Calu3 (cell line): ENCODE measurements at regions not wholly inside any gene's neighbourhood (a gene's known extent, or its start where the extent isn't known, plus 50 kb on each side); places are given as distances from the start of the nearest gene placed in this dataset.

Experiments
- BruUV-seq: library from RNA; stranded (reverse); fragments of 400-500 nt; replicated peaks from 2 replicates; lab custom pipeline; 2021; lab: Mats Ljungman, UMichigan
- CTCF ChIA-PET: fragments of 300-600 bp; sonication (Branson Sonifier 250); formaldehyde crosslinking; loops from one replicate; lab custom pipeline; 2022; ENCODE audit warnings: antibody characterized with exemption; lab: Charles Lee
- DNase-seq: peaks from one replicate; pipeline ENCODE4 v3.0.0; 2022
- H3K27ac Mint-ChIP-seq: one replicate; pipeline ENCODE4 v1.8.0; 2022; ENCODE audit warnings: mixed read lengths; ENCODE audit not compliant: unreplicated experiment
- H3K27me3 Mint-ChIP-seq: one replicate; pipeline ENCODE4 v1.8.0; 2022; ENCODE audit warnings: mixed read lengths; ENCODE audit not compliant: unreplicated experiment
- H3K36me3 Mint-ChIP-seq: one replicate; pipeline ENCODE4 v1.8.0; 2022; ENCODE audit warnings: mild to moderate bottlenecking, moderate library complexity, mixed read lengths; ENCODE audit not compliant: insufficient read depth, unreplicated experiment
- H3K4me1 Mint-ChIP-seq: one replicate; pipeline ENCODE4 v1.8.0; 2022; ENCODE audit warnings: mild to moderate bottlenecking, low read depth, mixed read lengths; ENCODE audit not compliant: unreplicated experiment
- H3K4me3 Mint-ChIP-seq: one replicate; pipeline ENCODE4 v1.8.0; 2022; ENCODE audit warnings: mild to moderate bottlenecking, low read depth, moderate library complexity, mixed read lengths; ENCODE audit not compliant: unreplicated experiment
- H3K9me3 Mint-ChIP-seq: one replicate; pipeline ENCODE4 v1.8.0; 2022; ENCODE audit warnings: low read depth, mixed read lengths; ENCODE audit not compliant: unreplicated experiment
- intact Hi-C: fragments of 100-400 bp; cut with micrococcal nuclease; formaldehyde crosslinking; loops from one replicate; pipeline ENCODE4 v1.10.0; 2022; ENCODE audit not compliant: unreplicated experiment
- TF ChIP-seq, protein P1 (sequence below): fragments of 200-600 bp; IDR thresholded peaks from one replicate; pipeline ENCODE4 v1.8.0; 2022; ENCODE audit warnings: antibody characterized with exemption; ENCODE audit not compliant: unreplicated experiment

DNA sequence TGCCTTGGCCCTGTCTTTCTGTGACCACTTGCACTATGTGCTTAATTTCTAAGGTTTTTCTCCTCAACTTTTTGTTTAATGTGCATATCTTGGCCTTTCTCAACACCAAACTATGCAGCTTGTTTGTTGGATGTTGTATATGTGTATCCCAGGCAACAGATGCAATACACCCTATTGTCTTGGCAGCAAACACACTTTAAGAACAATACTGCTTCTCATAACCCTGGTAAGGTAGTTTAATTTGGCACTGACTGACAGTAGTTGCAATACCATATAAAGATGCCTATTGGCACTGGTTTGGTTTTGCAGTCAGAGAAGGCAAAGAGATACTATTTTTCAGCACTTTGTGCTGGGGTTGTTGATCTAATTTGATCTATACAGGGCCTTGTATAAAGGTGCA is 360.7 kb upstream of the CWC22 start:
- Mint-ChIP-seq H3K4me1 (peaks cover 41% of the 10 kb centered on the region), H3K27me3 (no peaks in the 10 kb centered on the region), H3K36me3 (peaks cover 6% of the 10 kb centered on the region), H3K27ac (peak overlapping the region; percentile 85), H3K4me3 (no peak overlapping the region), H3K9me3 (no peaks in the 10 kb centered on the region)
- intact Hi-C loops = loop anchor here (5.0 to 10.0 kb wide), 5 partner anchors 44 to 604 kb away; no protein-coding TSS in a partner anchor
- TF ChIP-seq, protein P1, sequence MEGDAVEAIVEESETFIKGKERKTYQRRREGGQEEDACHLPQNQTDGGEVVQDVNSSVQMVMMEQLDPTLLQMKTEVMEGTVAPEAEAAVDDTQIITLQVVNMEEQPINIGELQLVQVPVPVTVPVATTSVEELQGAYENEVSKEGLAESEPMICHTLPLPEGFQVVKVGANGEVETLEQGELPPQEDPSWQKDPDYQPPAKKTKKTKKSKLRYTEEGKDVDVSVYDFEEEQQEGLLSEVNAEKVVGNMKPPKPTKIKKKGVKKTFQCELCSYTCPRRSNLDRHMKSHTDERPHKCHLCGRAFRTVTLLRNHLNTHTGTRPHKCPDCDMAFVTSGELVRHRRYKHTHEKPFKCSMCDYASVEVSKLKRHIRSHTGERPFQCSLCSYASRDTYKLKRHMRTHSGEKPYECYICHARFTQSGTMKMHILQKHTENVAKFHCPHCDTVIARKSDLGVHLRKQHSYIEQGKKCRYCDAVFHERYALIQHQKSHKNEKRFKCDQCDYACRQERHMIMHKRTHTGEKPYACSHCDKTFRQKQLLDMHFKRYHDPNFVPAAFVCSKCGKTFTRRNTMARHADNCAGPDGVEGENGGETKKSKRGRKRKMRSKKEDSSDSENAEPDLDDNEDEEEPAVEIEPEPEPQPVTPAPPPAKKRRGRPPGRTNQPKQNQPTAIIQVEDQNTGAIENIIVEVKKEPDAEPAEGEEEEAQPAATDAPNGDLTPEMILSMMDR = no peak
- DNase-seq = peak; percentile 43
- CTCF ChIA-PET = interaction anchor here (0.7 kb wide), 1 partner anchor 613 kb away, joined by 3 read pairs; the partner anchor contains the start of gene UBE2E3
- BruUV-seq = no TSS peak

DNA sequence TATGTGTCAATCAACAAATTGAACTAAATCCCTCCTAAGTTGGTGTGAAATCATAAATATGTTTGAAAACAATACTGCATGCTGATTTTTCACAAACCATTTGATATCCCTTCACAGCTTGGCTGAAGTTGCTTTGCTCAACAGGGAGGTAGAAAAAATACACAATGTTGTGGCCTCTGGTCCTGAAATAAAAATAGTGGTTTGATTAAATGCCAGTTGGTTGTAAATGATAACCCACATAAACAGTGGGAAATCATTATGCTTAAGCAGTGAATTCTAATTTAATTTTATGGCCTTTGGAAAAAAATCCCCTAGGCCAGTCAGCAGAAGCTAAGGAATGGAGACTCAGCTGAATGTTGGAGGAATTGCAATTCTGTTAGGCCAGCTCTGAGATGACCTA is 359.4 kb upstream of the CWC22 start:
- peak overlapping the region; percentile 87 for H3K27ac Mint-ChIP-seq
- no peaks in the 10 kb centered on the region for H3K27me3 Mint-ChIP-seq
- H3K4me3 Mint-ChIP-seq = no peak overlapping the region
- intact Hi-C loops = loop anchor here (5.0 to 10.0 kb wide), 5 partner anchors 46 to 606 kb away; no protein-coding TSS in a partner anchor
- peaks cover 41% of the 10 kb centered on the region for H3K4me1 Mint-ChIP-seq
- TF ChIP-seq, protein P1 = no peak
- BruUV-seq = no TSS peak
- peaks cover 6% of the 10 kb centered on the region for H3K36me3 Mint-ChIP-seq
- no peaks in the 10 kb centered on the region for H3K9me3 Mint-ChIP-seq
- no peak for DNase-seq
- CTCF ChIA-PET = no interaction called here

DNA sequence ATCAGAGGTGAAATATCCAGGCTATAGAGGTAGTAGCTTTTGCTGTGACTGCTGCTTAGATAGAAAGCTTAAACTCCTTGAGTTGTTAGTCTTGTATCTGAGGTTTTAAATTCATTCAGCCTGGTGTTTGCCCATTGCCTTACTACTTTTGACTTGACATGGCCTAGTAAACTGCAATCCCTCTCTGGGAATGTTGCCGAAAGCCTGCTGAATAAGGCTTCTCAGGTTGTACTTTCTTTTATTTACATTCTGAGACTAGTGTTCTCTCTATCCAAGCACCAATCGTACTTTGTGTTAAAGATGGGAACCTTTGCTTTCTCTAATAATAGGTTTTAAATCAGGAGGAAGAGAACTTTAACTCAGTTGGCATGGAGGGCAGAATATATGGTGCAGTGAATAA is 357.6 kb upstream of the CWC22 start:
- CTCF ChIA-PET = no interaction called here
- H3K9me3 Mint-ChIP-seq = no peaks in the 10 kb centered on the region
- peaks cover 53% of the 10 kb centered on the region for H3K4me1 Mint-ChIP-seq
- H3K4me3 Mint-ChIP-seq = no peak overlapping the region
- no peak for DNase-seq
- BruUV-seq = no TSS peak
- H3K27ac Mint-ChIP-seq = no peak overlapping the region
- peaks cover 6% of the 10 kb centered on the region for H3K36me3 Mint-ChIP-seq
- intact Hi-C loops = loop anchor here (5.0 to 10.0 kb wide), 5 partner anchors 48 to 608 kb away; no protein-coding TSS in a partner anchor
- TF ChIP-seq, protein P1 = no peak
- no peaks in the 10 kb centered on the region for H3K27me3 Mint-ChIP-seq

DNA sequence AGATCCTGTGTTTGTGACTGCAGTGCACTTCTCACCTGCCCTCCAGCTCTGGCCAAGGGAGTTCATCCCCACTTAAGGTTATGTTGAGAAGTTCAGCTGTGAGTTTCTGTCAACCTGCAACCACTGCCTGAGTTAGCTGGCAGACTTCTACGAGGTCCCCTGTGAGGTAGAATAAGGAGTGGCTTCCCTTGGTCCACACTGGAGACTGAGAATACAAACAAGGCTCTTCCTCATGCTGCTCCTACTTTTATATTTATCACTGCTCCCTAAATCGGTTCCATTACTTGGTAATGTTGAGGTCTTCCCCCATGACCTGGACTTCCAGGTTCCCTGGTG is 353.2 kb upstream of the CWC22 start:
- no TSS peak for BruUV-seq
- no peaks in the 10 kb centered on the region for H3K27me3 Mint-ChIP-seq
- DNase-seq = no peak

More for the DNA sequence above, 353.2 kb upstream of the CWC22 start:
- no peak overlapping the region for H3K27ac Mint-ChIP-seq
- CTCF ChIA-PET = no interaction called here
- TF ChIP-seq, protein P1 = no peak
- H3K4me1 Mint-ChIP-seq = peaks cover 26% of the 10 kb centered on the region
- no peak overlapping the region for H3K4me3 Mint-ChIP-seq
- intact Hi-C loops = loop anchor here (10.0 kb wide), 1 partner anchor 155 kb away; no protein-coding TSS in a partner anchor
- H3K36me3 Mint-ChIP-seq = no peaks in the 10 kb centered on the region
- no peaks in the 10 kb centered on the region for H3K9me3 Mint-ChIP-seq
